ENCODE measurements at regions not wholly inside any gene's neighbourhood (a gene's known extent, or its start where the extent isn't known, plus 50 kb on each side); places are given as distances from the start of the nearest gene placed in this dataset.

DNA sequence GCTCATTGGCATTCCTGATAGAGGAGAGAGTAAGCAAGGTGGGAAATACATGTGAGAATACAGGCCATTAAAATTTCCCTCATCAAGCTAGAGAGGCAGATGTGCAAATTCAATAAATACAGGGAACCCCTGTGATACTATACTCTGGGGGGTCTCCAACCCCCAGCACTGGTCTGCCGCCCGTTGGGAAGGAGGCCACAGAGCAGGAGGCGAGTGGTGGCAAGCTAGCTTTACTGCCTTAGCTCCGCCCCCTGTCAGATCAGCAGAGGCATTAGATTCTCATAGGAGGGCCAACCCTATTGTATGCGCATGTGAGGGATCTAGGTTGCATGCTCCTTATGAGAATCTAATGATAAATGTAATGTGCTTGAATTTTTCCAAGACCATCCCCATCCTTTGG lies 97.1 kb upstream of the PLSCR5 start:
- in situ Hi-C loops (cut with MboI) (no loop called here), intact Hi-C loops (cut with micrococcal nuclease; ENCODE audit: unreplicated experiment) (no loop called here)
- no TSS peak for BruUV-seq (replicated peaks)
- POLR2A ChIA-PET = no interaction called here
- no peak overlapping the region for H3K27ac ChIP-seq (ENCODE audit: control insufficient read depth, insufficient read depth)
- H4K20me1 ChIP-seq (ENCODE audit: control insufficient read depth, insufficient read depth) = no peaks in the 10 kb centered on the region
- TF ChIP-seq, protein P1, sequence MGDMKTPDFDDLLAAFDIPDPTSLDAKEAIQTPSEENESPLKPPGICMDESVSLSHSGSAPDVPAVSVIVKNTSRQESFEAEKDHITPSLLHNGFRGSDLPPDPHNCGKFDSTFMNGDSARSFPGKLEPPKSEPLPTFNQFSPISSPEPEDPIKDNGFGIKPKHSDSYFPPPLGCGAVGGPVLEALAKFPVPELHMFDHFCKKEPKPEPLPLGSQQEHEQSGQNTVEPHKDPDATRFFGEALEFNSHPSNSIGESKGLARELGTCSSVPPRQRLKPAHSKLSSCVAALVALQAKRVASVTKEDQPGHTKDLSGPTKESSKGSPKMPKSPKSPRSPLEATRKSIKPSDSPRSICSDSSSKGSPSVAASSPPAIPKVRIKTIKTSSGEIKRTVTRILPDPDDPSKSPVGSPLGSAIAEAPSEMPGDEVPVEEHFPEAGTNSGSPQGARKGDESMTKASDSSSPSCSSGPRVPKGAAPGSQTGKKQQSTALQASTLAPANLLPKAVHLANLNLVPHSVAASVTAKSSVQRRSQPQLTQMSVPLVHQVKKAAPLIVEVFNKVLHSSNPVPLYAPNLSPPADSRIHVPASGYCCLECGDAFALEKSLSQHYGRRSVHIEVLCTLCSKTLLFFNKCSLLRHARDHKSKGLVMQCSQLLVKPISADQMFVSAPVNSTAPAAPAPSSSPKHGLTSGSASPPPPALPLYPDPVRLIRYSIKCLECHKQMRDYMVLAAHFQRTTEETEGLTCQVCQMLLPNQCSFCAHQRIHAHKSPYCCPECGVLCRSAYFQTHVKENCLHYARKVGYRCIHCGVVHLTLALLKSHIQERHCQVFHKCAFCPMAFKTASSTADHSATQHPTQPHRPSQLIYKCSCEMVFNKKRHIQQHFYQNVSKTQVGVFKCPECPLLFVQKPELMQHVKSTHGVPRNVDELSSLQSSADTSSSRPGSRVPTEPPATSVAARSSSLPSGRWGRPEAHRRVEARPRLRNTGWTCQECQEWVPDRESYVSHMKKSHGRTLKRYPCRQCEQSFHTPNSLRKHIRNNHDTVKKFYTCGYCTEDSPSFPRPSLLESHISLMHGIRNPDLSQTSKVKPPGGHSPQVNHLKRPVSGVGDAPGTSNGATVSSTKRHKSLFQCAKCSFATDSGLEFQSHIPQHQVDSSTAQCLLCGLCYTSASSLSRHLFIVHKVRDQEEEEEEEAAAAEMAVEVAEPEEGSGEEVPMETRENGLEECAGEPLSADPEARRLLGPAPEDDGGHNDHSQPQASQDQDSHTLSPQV (IDR thresholded peaks at IDR 0.05) = no peak
- TF ChIP-seq SMARCA5 (IDR thresholded peaks at IDR 0.05) = no peak
- no peak for TF ChIP-seq KDM1A (IDR thresholded peaks at IDR 0.05; ENCODE audit: borderline replicate concordance)
- TF ChIP-seq KAT2A (conservative IDR thresholded peaks at IDR 0.05; ENCODE audit: control insufficient read depth, low read depth, low read length) = no peak
- no peak for TF ChIP-seq ESRRA (IDR thresholded peaks at IDR 0.05; ENCODE audit: low read length)
- TF ChIP-seq MXI1 (IDR thresholded peaks at IDR 0.05; ENCODE audit: low read depth, low read length) = no peak
- no peak for TF ChIP-seq HCFC1 (IDR thresholded peaks at IDR 0.05; ENCODE audit: low read length)
- TF ChIP-seq RUNX3 (IDR thresholded peaks at IDR 0.05; ENCODE audit: low read length) = no peak
- TF ChIP-seq PML (IDR thresholded peaks at IDR 0.05; ENCODE audit: low read length) = no peak
- no peak for TF ChIP-seq CBX5 (IDR thresholded peaks at IDR 0.05; ENCODE audit: low read depth)
- TF ChIP-seq, protein P2, sequence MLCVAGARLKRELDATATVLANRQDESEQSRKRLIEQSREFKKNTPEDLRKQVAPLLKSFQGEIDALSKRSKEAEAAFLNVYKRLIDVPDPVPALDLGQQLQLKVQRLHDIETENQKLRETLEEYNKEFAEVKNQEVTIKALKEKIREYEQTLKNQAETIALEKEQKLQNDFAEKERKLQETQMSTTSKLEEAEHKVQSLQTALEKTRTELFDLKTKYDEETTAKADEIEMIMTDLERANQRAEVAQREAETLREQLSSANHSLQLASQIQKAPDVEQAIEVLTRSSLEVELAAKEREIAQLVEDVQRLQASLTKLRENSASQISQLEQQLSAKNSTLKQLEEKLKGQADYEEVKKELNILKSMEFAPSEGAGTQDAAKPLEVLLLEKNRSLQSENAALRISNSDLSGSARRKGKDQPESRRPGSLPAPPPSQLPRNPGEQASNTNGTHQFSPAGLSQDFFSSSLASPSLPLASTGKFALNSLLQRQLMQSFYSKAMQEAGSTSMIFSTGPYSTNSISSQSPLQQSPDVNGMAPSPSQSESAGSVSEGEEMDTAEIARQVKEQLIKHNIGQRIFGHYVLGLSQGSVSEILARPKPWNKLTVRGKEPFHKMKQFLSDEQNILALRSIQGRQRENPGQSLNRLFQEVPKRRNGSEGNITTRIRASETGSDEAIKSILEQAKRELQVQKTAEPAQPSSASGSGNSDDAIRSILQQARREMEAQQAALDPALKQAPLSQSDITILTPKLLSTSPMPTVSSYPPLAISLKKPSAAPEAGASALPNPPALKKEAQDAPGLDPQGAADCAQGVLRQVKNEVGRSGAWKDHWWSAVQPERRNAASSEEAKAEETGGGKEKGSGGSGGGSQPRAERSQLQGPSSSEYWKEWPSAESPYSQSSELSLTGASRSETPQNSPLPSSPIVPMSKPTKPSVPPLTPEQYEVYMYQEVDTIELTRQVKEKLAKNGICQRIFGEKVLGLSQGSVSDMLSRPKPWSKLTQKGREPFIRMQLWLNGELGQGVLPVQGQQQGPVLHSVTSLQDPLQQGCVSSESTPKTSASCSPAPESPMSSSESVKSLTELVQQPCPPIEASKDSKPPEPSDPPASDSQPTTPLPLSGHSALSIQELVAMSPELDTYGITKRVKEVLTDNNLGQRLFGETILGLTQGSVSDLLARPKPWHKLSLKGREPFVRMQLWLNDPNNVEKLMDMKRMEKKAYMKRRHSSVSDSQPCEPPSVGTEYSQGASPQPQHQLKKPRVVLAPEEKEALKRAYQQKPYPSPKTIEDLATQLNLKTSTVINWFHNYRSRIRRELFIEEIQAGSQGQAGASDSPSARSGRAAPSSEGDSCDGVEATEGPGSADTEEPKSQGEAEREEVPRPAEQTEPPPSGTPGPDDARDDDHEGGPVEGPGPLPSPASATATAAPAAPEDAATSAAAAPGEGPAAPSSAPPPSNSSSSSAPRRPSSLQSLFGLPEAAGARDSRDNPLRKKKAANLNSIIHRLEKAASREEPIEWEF (IDR thresholded peaks at IDR 0.05; ENCODE audit: insufficient replicate concordance, low read depth, low read length) = no peak
- no peak for TF ChIP-seq IRF4 (IDR thresholded peaks at IDR 0.05; ENCODE audit: low read depth, low read length)
- no peak for TF ChIP-seq DPF2 (IDR thresholded peaks at IDR 0.05)
- TF ChIP-seq, protein P3, sequence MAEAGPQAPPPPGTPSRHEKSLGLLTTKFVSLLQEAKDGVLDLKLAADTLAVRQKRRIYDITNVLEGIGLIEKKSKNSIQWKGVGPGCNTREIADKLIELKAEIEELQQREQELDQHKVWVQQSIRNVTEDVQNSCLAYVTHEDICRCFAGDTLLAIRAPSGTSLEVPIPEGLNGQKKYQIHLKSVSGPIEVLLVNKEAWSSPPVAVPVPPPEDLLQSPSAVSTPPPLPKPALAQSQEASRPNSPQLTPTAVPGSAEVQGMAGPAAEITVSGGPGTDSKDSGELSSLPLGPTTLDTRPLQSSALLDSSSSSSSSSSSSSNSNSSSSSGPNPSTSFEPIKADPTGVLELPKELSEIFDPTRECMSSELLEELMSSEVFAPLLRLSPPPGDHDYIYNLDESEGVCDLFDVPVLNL (IDR thresholded peaks at IDR 0.05; ENCODE audit: low read depth, low read length) = no peak
- TF ChIP-seq FOS (IDR thresholded peaks at IDR 0.05; ENCODE audit: borderline replicate concordance, extremely low read depth, insufficient read length) = no peak
- no peak for TF ChIP-seq TBL1XR1 (IDR thresholded peaks at IDR 0.05; ENCODE audit: low read depth, low read length)
- no peaks in the 10 kb centered on the region for H3K36me3 ChIP-seq (ENCODE audit: control insufficient read depth in 2 of 2, insufficient read depth in 2 of 2, low read length in 1 of 2)
- RAD21 ChIA-PET (ENCODE audit: unreplicated experiment) = no interaction called here
- no peaks in the 10 kb centered on the region for H3K9me3 ChIP-seq (replicated peaks; ENCODE audit: control insufficient read depth, insufficient read depth, low read length)
- no peak overlapping the region for H3K9ac ChIP-seq (ENCODE audit: control insufficient read depth, insufficient read depth, low read length)
- no peaks in the 10 kb centered on the region for H3K27me3 ChIP-seq (replicated peaks in 1 of 2; ENCODE audit: control insufficient read depth in 2 of 2, insufficient read depth in 2 of 2, low read length in 1 of 2)
- no peak for FAIRE-seq
- H3K4me2 ChIP-seq (ENCODE audit: control insufficient read depth, insufficient read depth) = no peak overlapping the region
- no peaks in the 10 kb centered on the region for H3K79me2 ChIP-seq (ENCODE audit: control insufficient read depth, insufficient read depth, low read length)
- 65% methylated on average over 5 of the region's 5 CpGs for WGBS (ENCODE audit: insufficient coverage, insufficient replicate concordance, low lambda C conversion rate, missing lambda C conversion rate)
- no peak overlapping the region for H2AFZ ChIP-seq (ENCODE audit: control insufficient read depth, low read depth, low read length)
- CTCF ChIA-PET = no interaction called here
- no peak overlapping the region for H3K4me3 ChIP-seq
- SMC1A ChIA-PET (ENCODE audit: uncharacterized antibody, unreplicated experiment) = no interaction called here
- DNase-seq (ENCODE audit: low read depth, low spot score) = no peak
- no peaks in the 10 kb centered on the region for H3K4me1 ChIP-seq (ENCODE audit: control insufficient read depth, insufficient read depth, low read length)
- ATAC-seq = no peak
